ENCODE measurements at regions not wholly inside any gene's neighbourhood (a gene's known extent, or its start where the extent isn't known, plus 50 kb on each side); places are given as distances from the start of the nearest gene placed in this dataset.
"Not testable (repeated sequence)": the region's sequence is repeated elsewhere in the genome, so short reads cannot be mapped to it uniquely, and the experiment has no call there.

GRCh38 chr17:53464396-53464795 is 358.3 kb upstream of the KIF2B start:
- peaks cover 0 to 15% (median 4%) of the 10 kb centered on the region in 9 donors for H3K9me3 Mint-ChIP-seq
- POLR2A ChIA-PET, H3K36me3 Mint-ChIP-seq, H3K4me1 Mint-ChIP-seq, H3K27ac Mint-ChIP-seq, H3K4me3 Mint-ChIP-seq, H3K27me3 Mint-ChIP-seq, DNase-seq, ATAC-seq: not testable (repeated sequence)

- Mint-ChIP-seq H3K36me3 (no peaks in the 10 kb centered on the region), H3K27ac (no peak overlapping the region), H3K4me3 (no peak overlapping the region), H3K9me3 (peaks cover 0 to 18% (median 10%) of the 10 kb centered on the region in 9 donors), H3K4me1 (no peaks in the 10 kb centered on the region), H3K27me3 (no peaks in the 10 kb centered on the region)
- ATAC-seq (no peak), DNase-seq (no peak)
- POLR2A ChIA-PET = no interaction called here
These were observed 359.4 kb upstream of the KIF2B start for GRCh38 chr17:53463363-53463762.

DNA sequence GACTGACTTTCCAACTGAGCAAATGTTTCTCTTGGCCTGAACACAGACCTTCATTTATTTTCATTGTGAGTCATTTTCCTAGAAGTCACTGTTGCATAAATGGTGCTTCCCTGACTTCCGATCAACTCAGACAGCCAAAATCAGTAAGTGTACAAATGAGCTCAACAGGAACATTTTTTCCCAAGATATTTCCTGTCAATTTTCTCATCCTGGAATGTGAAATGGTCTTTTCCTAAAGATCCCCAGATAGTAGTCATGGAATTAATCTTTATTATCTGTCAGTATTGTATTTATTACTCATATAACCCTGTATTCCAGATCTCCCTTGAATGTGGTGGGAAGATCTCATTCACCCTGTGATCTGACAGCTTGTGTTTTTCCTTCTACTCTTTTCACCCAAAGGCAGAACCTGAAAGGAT is 360.3 kb upstream of the KIF2B start:
- ATAC-seq (no peak), DNase-seq (no peak)
- POLR2A ChIA-PET = no interaction called here
- Mint-ChIP-seq H3K4me1 (no peaks in the 10 kb centered on the region), H3K27me3 (no peaks in the 10 kb centered on the region), H3K27ac (no peak overlapping the region), H3K4me3 (no peak overlapping the region), H3K9me3 (peaks cover 0 to 18% (median 10%) of the 10 kb centered on the region in 9 donors), H3K36me3 (no peaks in the 10 kb centered on the region)

- DNase-seq, H3K4me1 Mint-ChIP-seq, POLR2A ChIA-PET, H3K36me3 Mint-ChIP-seq, H3K27ac Mint-ChIP-seq, H3K27me3 Mint-ChIP-seq, H3K4me3 Mint-ChIP-seq, ATAC-seq: not testable (repeated sequence)
- H3K9me3 Mint-ChIP-seq = peaks cover 0 to 28% (median 14%) of the 10 kb centered on the region in 9 donors
These were observed 366.8 kb upstream of the KIF2B start for GRCh38 chr17:53455943-53456342.

DNA sequence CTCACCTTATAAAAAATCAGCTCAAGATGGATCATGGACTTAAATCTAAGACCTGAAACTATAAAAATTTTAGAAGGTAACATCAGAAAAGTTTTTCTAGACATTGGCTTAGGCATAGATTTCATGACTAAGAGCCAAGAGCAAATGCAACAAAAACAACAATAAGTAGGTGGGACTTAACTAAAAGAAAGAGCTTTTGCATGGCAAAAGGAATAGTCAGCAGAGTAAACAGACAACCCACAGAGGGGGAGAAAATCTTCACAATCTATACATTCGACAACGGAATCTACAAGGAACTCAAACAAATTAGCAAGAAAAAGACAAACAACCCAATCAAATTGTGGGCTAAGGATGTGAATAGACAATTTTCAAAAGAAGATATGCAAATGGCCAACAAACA is 368.4 kb upstream of the KIF2B start:
- no peak overlapping the region for H3K4me3 Mint-ChIP-seq
- no peaks in the 10 kb centered on the region for H3K4me1 Mint-ChIP-seq
- no peaks in the 10 kb centered on the region for H3K36me3 Mint-ChIP-seq
- no peaks in the 10 kb centered on the region for H3K27me3 Mint-ChIP-seq
- POLR2A ChIA-PET = no interaction called here
- peaks cover 0 to 24% (median 10%) of the 10 kb centered on the region in 9 donors for H3K9me3 Mint-ChIP-seq
- H3K27ac Mint-ChIP-seq = no peak overlapping the region
- ATAC-seq = no peak
- no peak for DNase-seq

- DNase-seq = no peak
- no peak overlapping the region for H3K4me3 Mint-ChIP-seq
- H3K4me1 Mint-ChIP-seq = no peaks in the 10 kb centered on the region
- H3K27me3 Mint-ChIP-seq = no peaks in the 10 kb centered on the region
- no peak overlapping the region for H3K27ac Mint-ChIP-seq
- POLR2A ChIA-PET = no interaction called here
- H3K9me3 Mint-ChIP-seq = peaks cover 0 to 6% (median 0%) of the 10 kb centered on the region in 9 donors
- no peak for ATAC-seq
- no peaks in the 10 kb centered on the region for H3K36me3 Mint-ChIP-seq
These were observed 373.4 kb upstream of the KIF2B start for GRCh38 chr17:53449324-53449723.

- POLR2A ChIA-PET = no interaction called here
- no peaks in the 10 kb centered on the region for H3K4me1 Mint-ChIP-seq
- H3K9me3 Mint-ChIP-seq = peaks cover 3 to 31% (median 7%) of the 10 kb centered on the region in 9 donors
- H3K36me3 Mint-ChIP-seq = peaks cover 0 to 4% (median 0%) of the 10 kb centered on the region in 3 donors
- no peak for DNase-seq
- no peaks in the 10 kb centered on the region for H3K27me3 Mint-ChIP-seq
- ATAC-seq = no peak
- no peak overlapping the region for H3K4me3 Mint-ChIP-seq
- no peak overlapping the region for H3K27ac Mint-ChIP-seq
These were observed 393.8 kb upstream of the KIF2B start for GRCh38 chr17:53428913-53429312.

DNA sequence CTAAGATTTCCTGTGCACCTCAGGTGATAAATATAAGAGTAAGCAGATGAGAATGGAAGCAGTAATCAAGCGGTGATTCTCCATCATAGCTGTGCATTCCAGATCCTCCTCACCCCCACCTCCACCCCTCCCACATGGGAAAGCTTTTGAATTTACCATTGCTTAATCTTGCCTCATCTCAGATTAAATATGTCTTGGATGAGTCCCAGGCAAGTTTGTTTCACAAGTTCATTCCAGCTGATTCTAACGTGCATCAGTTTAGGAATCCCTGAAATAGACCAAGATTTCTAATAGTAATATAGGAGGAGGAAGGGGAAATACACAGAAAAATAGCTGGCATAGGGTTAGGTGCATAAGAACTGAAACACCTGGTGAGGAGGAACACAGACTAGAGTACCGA is 396.2 kb upstream of the KIF2B start:
- Mint-ChIP-seq H3K4me3 (no peak overlapping the region), H3K36me3 (peaks cover 0 to 4% (median 0%) of the 10 kb centered on the region in 3 donors), H3K9me3 (peaks cover 3 to 39% (median 8%) of the 10 kb centered on the region in 9 donors), H3K27me3 (no peaks in the 10 kb centered on the region), H3K4me1 (no peaks in the 10 kb centered on the region), H3K27ac (no peak overlapping the region)
- POLR2A ChIA-PET = interaction anchor here (0.6 kb wide), 1 partner anchor 15 kb away, joined by 3 read pairs; no protein-coding TSS in a partner anchor
- ATAC-seq (no peak), DNase-seq (no peak)

DNA sequence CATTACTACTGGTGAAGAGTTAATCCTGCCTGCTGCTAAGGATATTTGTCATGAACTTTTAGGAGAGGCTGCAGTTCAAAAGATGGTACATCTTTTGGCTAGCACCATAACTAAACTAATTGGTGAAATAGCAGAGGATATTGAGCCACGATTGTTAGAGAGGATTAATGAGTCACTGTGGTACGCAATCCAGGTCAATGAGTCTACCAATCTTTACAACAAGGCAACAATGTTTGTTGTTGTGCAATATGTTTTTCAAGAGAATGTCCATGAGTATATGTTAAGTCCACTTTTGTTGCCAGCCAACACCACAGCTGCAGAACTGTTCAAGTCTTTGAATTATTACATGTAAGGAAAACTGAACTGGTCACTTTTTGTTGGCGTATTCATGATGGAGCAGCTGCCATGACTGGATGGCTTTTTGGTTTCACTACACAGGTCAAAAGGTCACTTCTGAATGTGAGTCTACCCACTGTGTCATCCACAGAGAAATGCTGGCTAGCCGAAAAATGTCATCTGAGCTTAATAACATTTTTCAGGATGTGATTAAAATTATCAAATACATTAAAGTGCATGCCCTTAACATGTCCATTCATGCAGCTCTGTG is 402.6 kb upstream of the KIF2B start:
- DNase-seq (no peak), ATAC-seq (no peak)
- Mint-ChIP-seq H3K27me3 (no peaks in the 10 kb centered on the region), H3K27ac (no peak overlapping the region), H3K36me3 (no peaks in the 10 kb centered on the region), H3K4me3 (no peak overlapping the region), H3K4me1 (no peaks in the 10 kb centered on the region), H3K9me3 (peaks cover 1 to 23% (median 9%) of the 10 kb centered on the region in 9 donors)
- POLR2A ChIA-PET = no interaction called here

- DNase-seq (no peak), ATAC-seq (no peak)
- H3K27me3 Mint-ChIP-seq = peaks cover 0 to 3% (median 0%) of the 10 kb centered on the region in 5 donors
- H3K9me3 Mint-ChIP-seq = peaks cover 0 to 23% (median 16%) of the 10 kb centered on the region in 9 donors
- H3K4me3 Mint-ChIP-seq = no peak overlapping the region
- POLR2A ChIA-PET = no interaction called here
- H3K27ac Mint-ChIP-seq = no peak overlapping the region
- no peaks in the 10 kb centered on the region for H3K4me1 Mint-ChIP-seq
- peaks cover 0 to 5% (median 0%) of the 10 kb centered on the region in 3 donors for H3K36me3 Mint-ChIP-seq
These were observed 413.1 kb upstream of the KIF2B start for GRCh38 chr17:53409588-53409987.

- Mint-ChIP-seq H3K27me3 (peaks cover 0 to 2% (median 0%) of the 10 kb centered on the region in 5 donors), H3K27ac (no peak overlapping the region), H3K36me3 (peaks cover 0 to 5% (median 0%) of the 10 kb centered on the region in 3 donors), H3K4me3 (no peak overlapping the region), H3K9me3 (peaks cover 4 to 28% (median 21%) of the 10 kb centered on the region in 9 donors), H3K4me1 (no peaks in the 10 kb centered on the region)
- POLR2A ChIA-PET = no interaction called here
- DNase-seq (no peak), ATAC-seq (no peak)
These were observed 415.8 kb upstream of the KIF2B start for GRCh38 chr17:53406907-53407306.

DNA sequence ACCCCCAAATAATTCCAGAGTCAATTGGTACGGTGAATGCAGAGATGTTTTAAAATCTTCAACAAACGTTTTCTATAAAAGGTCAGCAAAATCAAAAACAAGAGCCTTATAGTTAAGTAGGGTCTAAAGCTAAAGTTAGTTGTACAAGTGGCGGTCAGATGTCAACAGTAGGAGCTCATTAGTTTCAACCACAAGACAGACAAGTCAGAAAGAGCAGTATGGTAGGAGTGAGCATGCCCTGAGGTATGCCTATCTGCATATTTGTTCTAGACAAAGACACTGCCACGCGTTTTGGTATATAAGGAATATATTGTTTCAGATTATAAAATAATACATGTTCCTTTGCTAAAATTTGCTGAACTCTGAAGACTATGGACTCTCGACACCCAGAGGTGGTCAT is 431.5 kb upstream of the KIF2B start:
- no peak for ATAC-seq

GRCh38 chr17:53390575-53390974 is 432.2 kb upstream of the KIF2B start:
- Mint-ChIP-seq H3K9me3 (peaks cover 0 to 10% (median 0%) of the 10 kb centered on the region in 9 donors), H3K36me3 (no peaks in the 10 kb centered on the region), H3K27me3 (no peaks in the 10 kb centered on the region), H3K4me1 (no peaks in the 10 kb centered on the region), H3K27ac (no peak overlapping the region), H3K4me3 (no peak overlapping the region)
- DNase-seq = no peak
- ATAC-seq = no peak
- POLR2A ChIA-PET = no interaction called here

More for the DNA sequence above, 431.5 kb upstream of the KIF2B start:
- DNase-seq = no peak
- no peak overlapping the region for H3K27ac Mint-ChIP-seq
- peaks cover 0 to 12% (median 0%) of the 10 kb centered on the region in 9 donors for H3K9me3 Mint-ChIP-seq
- POLR2A ChIA-PET = no interaction called here
- no peaks in the 10 kb centered on the region for H3K36me3 Mint-ChIP-seq
- H3K27me3 Mint-ChIP-seq = no peaks in the 10 kb centered on the region
- H3K4me1 Mint-ChIP-seq = no peaks in the 10 kb centered on the region
- no peak overlapping the region for H3K4me3 Mint-ChIP-seq

GRCh38 chr17:53387745-53388144 is 435.0 kb upstream of the KIF2B start:
- POLR2A ChIA-PET = no interaction called here
- Mint-ChIP-seq H3K9me3 (peaks cover 0 to 10% (median 0%) of the 10 kb centered on the region in 9 donors), H3K4me3 (no peak overlapping the region), H3K27ac (no peak overlapping the region), H3K4me1 (no peaks in the 10 kb centered on the region), H3K36me3 (no peaks in the 10 kb centered on the region), H3K27me3 (no peaks in the 10 kb centered on the region)
- DNase-seq = no peak
- no peak for ATAC-seq

Measured in naive thymus-derived CD8-positive, alpha-beta T cell (primary cell).